NOMO-1 (cell line): ENCODE measurements at regions not wholly inside any gene's neighbourhood (a gene's known extent, or its start where the extent isn't known, plus 50 kb on each side); places are given as distances from the start of the nearest gene placed in this dataset.

Source experiments
- DNase-seq, 2 experiments: peaks; one replicate each; lab custom pipeline; 2025; ENCODE audit not compliant: unreplicated experiment in 2 of 2; lab: John Stamatoyannopoulos, UW

GRCh38 chr9:134987376-134987775, 69.7 kb upstream of the FCN1 start:
- no peak for DNase-seq

DNA sequence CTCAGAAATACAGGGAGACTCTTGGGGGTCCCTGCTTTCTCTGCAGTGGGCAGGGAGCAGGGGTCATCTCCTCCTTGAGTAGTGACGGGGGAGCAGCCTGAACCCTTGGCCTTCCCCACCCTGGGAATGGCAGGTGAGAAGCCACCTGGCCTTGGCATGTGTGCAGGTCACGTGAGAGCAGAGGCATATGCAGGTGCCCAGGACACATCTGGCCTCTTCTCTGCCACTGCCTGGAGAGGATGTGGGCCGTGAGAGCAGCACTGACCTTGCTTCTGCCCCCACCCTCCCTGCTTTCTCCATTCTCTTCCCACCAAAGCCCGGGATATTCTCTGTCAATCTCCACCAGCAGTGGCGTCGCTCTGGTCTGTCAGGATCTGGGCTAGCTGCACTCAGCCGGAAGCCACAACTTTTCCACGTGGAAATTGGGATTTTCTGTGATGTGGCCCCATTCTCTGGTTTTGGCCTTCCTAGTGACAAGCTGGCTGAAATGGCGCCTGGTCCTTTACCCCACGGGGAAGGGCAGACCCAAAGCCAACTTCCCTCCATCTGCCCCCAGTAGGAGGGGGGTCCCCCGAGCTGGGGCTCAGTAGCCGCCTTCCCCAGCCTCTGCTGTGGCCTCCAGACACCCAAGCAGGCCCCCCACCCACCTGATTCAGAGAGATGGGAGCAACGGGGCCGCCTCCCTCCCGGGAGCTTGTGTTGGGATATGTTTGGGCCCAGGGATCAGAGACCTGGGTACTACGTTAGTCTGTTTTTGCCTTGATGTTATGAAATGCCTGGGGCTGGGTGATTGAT, 70.4 kb upstream of the FCN1 start:
- DNase-seq = no peak

DNA sequence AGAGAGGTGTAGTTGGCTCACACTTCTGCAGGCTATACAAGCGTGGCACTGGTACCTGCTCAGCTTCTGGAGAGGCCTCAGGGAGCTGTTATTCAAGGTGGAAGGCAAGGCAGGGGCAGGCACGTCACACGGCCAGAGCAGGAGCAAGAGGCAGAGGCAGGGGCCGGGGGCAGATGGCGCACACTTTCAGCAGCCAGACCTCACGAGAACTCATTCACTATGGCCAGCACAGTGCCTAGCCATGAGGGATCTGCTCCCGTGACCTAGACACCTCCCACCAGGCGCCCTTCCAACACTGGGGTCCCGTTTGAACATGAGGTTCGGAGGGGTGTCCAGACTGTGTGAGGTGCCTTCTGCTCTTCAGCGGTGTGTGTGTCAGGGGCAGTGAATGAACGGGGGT, 71.0 kb upstream of the FCN1 start:
- DNase-seq = no peak

- no peak for DNase-seq
Observed at GRCh38 chr9:134989206-134990065, 71.7 kb upstream of the FCN1 start.

GRCh38 chr9:134991808-134992754, 74.4 kb upstream of the FCN1 start:
- no peak for DNase-seq

DNA sequence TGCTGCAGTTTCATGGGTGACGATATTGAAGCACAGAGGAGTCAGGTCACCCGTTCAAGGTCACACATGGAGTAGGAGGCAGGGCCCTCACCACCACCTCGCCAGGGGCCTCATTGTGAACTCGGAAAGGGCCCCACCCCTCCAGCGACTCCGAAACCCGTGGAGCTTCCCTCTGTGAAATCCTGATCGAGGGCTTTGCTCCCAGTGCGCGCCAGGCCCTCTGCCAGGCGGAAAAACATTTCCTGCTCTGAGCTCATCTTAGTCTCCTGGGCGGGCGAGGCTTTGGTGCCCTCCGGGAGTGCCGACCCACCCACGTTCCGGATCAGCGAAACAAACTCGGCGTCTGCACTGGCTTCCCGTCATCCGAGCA, 75.0 kb upstream of the FCN1 start:
- DNase-seq = no peak

- no peak for DNase-seq
Observed at GRCh38 chr9:134993416-134993815, 75.7 kb upstream of the FCN1 start.

- DNase-seq = no peak
Observed at GRCh38 chr9:134993996-134994720, 76.4 kb upstream of the FCN1 start.

GRCh38 chr9:134994926-134995791, 77.4 kb upstream of the FCN1 start:
- no peak for DNase-seq

GRCh38 chr9:134995792-134996120, 78.0 kb upstream of the FCN1 start:
- no peak for DNase-seq

DNA sequence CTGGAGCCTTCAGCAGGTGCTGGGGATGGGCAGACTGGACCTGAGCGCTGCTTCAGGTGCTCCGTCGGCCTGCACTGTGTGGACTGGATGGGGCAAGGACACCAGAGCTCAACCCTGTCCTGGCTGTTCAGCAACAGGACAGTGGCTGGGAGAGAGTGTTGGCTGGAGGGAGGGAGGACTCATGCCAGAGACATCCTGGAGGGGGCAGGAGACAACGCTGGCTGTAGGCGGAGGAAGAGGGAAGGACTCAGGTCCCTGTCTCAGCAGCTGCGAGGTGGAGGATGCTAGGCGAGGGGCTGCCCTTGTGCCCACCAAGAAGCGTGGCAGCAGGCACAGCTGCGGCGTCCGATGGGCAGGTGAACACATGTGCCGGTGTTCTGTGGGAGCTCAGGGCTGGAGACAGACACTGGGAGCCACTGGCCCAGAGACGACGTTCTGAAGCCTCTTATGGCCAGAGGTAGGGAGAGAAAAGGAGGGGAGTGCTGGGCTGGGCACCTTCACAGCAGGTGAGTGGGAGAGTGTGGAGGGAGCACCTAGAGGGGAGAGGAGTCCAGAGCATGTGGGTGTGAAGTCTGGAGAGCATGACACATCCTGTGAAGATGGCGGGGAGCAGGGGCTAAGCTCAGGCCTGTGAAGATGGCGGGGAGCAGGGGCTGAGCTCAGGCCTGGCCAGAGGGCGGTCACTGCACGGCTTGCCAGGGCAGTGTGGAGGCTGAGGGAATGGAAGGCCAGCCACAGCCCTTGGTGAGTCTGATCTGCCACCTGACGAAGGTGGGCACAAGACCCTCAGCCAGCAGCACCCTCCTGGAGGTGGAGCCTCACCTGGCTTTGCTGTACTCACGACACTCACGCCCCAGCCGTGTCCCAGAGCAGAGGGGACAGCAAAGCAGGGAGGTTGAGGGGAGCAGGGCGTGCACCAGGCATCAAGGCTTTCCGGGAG, 79.1 kb upstream of the FCN1 start:
- no peak for DNase-seq

GRCh38 chr9:135000647-135001245, 83.0 kb upstream of the FCN1 start:
- no peak for DNase-seq

GRCh38 chr9:135001526-135001925, 83.8 kb upstream of the FCN1 start:
- DNase-seq = no peak

- no peak for DNase-seq
Observed at GRCh38 chr9:135002336-135002735, 84.6 kb upstream of the FCN1 start.

- DNase-seq = no peak
Observed at GRCh38 chr9:135002802-135003201, 84.7 kb upstream of the OLFM1 start.

DNA sequence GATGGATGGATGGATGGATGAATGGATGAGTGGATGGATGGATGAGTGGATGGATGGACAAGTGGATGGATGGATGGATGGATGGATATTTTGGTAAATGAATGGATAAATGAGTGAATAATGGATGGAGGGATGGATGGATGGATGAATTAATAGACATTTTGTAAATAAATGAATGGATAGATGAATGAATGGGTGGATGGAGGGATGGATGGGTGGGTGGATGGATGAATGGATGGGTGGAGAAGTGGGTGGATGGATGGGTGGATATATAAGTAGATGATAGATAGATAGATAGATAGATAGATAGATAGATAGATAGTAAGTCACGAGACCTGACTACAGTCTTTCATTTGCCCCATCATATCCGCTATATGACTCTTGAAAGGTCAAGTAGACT, 82.7 kb upstream of the OLFM1 start:
- no peak for DNase-seq

DNA sequence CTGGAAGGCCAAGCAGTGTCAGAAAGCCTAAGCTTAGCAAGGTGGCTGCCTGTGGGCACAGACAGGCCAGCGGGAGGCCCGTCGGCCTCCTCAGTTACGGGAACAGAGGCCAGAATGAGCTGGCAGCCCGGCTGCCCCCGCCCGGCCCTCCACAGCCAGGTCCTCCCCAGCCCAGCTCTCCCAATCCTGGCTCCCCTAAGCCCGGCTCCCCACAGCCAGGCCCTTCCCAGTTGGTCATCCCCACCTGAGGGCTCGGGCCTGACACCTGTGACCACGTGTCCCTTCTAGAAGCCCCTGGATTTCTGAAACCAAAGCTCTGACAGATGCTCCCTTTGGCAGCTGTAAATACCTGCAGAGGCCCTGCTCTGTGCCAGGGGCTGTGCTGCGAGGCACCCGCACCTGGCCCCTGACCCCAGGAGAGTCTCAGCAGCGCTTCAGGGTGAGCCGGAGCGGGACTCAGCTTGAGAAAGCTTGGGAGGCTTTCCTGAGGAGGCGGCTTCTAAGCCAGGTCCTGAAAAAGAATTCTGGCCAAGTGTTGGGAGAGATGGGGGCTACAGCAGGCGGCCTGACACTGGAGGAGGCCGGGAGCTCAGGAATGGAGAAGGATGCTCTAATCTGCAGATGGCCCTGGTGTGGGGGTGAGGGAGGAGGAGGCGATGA, 80.4 kb upstream of the OLFM1 start:
- no peak for DNase-seq

DNA sequence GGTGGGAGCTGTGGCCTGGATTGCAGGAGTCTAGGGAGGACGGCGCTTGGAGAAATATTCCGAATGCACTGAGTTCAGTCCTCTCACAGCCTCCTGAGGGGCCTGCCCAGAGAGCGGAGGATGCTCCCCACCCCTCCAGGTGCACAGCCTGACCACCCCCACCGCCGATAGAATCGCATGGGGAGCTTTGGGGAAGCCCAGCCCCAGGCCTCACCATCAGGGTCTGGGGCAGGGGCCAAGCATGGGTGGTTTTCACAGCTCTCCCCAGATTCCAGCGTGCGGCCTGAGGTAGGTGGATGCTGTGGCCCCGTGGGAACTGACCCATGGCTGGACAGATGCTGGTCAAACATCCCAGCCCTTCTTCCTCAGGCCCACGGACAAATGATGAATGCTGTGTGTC, 79.9 kb upstream of the OLFM1 start:
- DNase-seq = no peak
